A549 (cell line): ENCODE measurements at regions not wholly inside any gene's neighbourhood (a gene's known extent, or its start where the extent isn't known, plus 50 kb on each side); places are given as distances from the start of the nearest gene placed in this dataset.

ENCODE experiments used
- ATAC-seq, 2 experiments: fragments of 200-7000 bp in 1 of 2; fragments of >200 bp in 1 of 2; cut with Nextera tagmentation in 1 of 2; cut with Tn5 transposase in 1 of 2; 3 replicates each; pipeline versions ENCODE4 v1.8.0 to v1.9.1; 2018 to 2020; ENCODE audit warnings: mild to moderate bottlenecking in 1 of 2, moderate library complexity in 1 of 2
- CTCF ChIA-PET: fragments of 300-600 bp; sonication (Branson Sonifier 250); formaldehyde crosslinking; extraction: SDS; loops from one replicate; lab custom pipeline; 2021; ENCODE audit warnings: antibody characterized with exemption, inconsistent platforms; lab: Yijun Ruan, JAX
- POLR2A ChIA-PET: fragments of 350-600 bp; formaldehyde crosslinking; extraction: SDS; loops from one replicate; lab custom pipeline; 2021; ENCODE audit warnings: antibody characterized with exemption, inconsistent platforms; lab: Yijun Ruan, JAX
- DNase-seq, 2 experiments: peaks; one replicate each; pipeline versions ENCODE4 v3.0.0 to v3.0.0-alpha.2; 2011 to 2016; ENCODE audit warnings: low read depth in 1 of 2, low spot score in 1 of 2
- FAIRE-seq: peaks from 2 replicates; lab custom pipeline; 2011; peaks lifted over from hg19 to GRCh38; lab: Jason Lieb, UNC
- H3K27ac ChIP-seq, 2 experiments: fragments of >200 bp; sonication (Bioruptor Twin); formaldehyde crosslinking; 3 replicates each; pipeline ENCODE4 v1.5.1; 2016 to 2017
- H3K4me1 ChIP-seq: fragments of >200 bp; sonication (Bioruptor Twin); formaldehyde crosslinking; 3 replicates; pipeline ENCODE4 v1.6.1; 2016
- H3K4me2 ChIP-seq: fragments of >200 bp; sonication (Bioruptor Twin); formaldehyde crosslinking; 3 replicates; pipeline ENCODE4 v1.6.1; 2016
- H3K4me3 ChIP-seq: fragments of >200 bp; sonication (Bioruptor Twin); formaldehyde crosslinking; 3 replicates; pipeline ENCODE4 v1.5.1; 2016
- H3K9me3 ChIP-seq: fragments of >200 bp; sonication (Bioruptor Twin); formaldehyde crosslinking; 3 replicates; pipeline ENCODE4 v1.6.1; 2016
- CBX2 ChIP-seq: fragments of 200-600 bp; sonication (generic); IDR thresholded peaks from 2 replicates; pipeline ENCODE4 v1.6.1; 2016; ENCODE audit warnings: low read depth, mild to moderate bottlenecking, borderline replicate concordance
- CHD2 ChIP-seq: fragments of 150-350 bp; IDR thresholded peaks from 2 replicates; pipeline ENCODE4 v1.6.1; 2014; ENCODE audit warnings: low read length; ENCODE audit not compliant: partially characterized antibody
- EHF ChIP-seq: fragments of 250-450 bp; sonication (Bioruptor Pico); IDR thresholded peaks from 2 replicates; pipeline ENCODE4 v1.5.0; 2020; ENCODE audit warnings: mild to moderate bottlenecking
- ELK1 ChIP-seq: fragments of 150-350 bp; IDR thresholded peaks from 2 replicates; pipeline ENCODE4 v1.6.1; 2014; ENCODE audit warnings: low read depth, mild to moderate bottlenecking, low read length
- EP300 ChIP-seq, 2 experiments: fragments of >200 bp; sonication (Bioruptor Twin); formaldehyde crosslinking; IDR thresholded peaks; 2 replicates in 1 of 2; 3 replicates in 1 of 2; pipeline ENCODE4 v1.6.1; 2016 to 2017
- GATA3 ChIP-seq: IDR thresholded peaks from 2 replicates; pipeline ENCODE4 v1.6.1; 2012; ENCODE audit warnings: borderline replicate concordance
- HDAC2 ChIP-seq: fragments of 200-600 bp; sonication (generic); IDR thresholded peaks from 2 replicates; pipeline ENCODE4 v1.6.1; 2016
- HOXB5 ChIP-seq: fragments of 250-450 bp; sonication (Bioruptor Pico); IDR thresholded peaks from 2 replicates; pipeline ENCODE4 v1.5.0; 2020; ENCODE audit warnings: mild to moderate bottlenecking, moderate library complexity
- JUN ChIP-seq, 2 experiments: fragments of >200 bp; sonication (Bioruptor Twin); formaldehyde crosslinking; IDR thresholded peaks; 2 replicates in 1 of 2; 3 replicates in 1 of 2; pipeline ENCODE4 v1.6.1; 2016 to 2017
- JUNB ChIP-seq: fragments of >200 bp; sonication (Bioruptor Twin); formaldehyde crosslinking; IDR thresholded peaks from 2 replicates; pipeline ENCODE4 v1.6.1; 2016
- KDM5A ChIP-seq: fragments of 200-600 bp; sonication (generic); IDR thresholded peaks from 2 replicates; pipeline ENCODE4 v1.6.1; 2016; ENCODE audit warnings: antibody characterized with exemption, mild to moderate bottlenecking
- MYC ChIP-seq: IDR thresholded peaks from 2 replicates; pipeline ENCODE4 v1.6.1; 2012; ENCODE audit warnings: mild to moderate bottlenecking, inconsistent platforms, low read length, improper control_type of control experiment, borderline replicate concordance
- NFE2L2 ChIP-seq: fragments of 150-350 bp; conservative IDR thresholded peaks from 2 replicates; pipeline ENCODE4 v1.6.1; 2014; ENCODE audit warnings: low read length
- NPAS2 ChIP-seq: fragments of 250-450 bp; sonication (Bioruptor Pico); IDR thresholded peaks from 2 replicates; pipeline ENCODE4 v1.8.0; 2022; ENCODE audit warnings: mild to moderate bottlenecking, moderate library complexity, borderline replicate concordance
- PBX3 ChIP-seq: IDR thresholded peaks from 2 replicates; pipeline ENCODE4 v1.6.1; 2012
- PHF8 ChIP-seq: fragments of 200-600 bp; sonication (generic); IDR thresholded peaks from 2 replicates; pipeline ENCODE4 v1.6.1; 2016; ENCODE audit warnings: low read depth, mild to moderate bottlenecking, antibody characterized with exemption, moderate library complexity, borderline replicate concordance
- POLR2AphosphoS2 ChIP-seq: conservative IDR thresholded peaks from 2 replicates; pipeline ENCODE4 v1.6.1; 2012; ENCODE audit warnings: low read length, improper control_type of control experiment, inconsistent platforms
- RARB ChIP-seq: fragments of 250-450 bp; sonication (Bioruptor Pico); IDR thresholded peaks from 2 replicates; pipeline ENCODE4 v1.8.0; 2021; ENCODE audit warnings: mild to moderate bottlenecking, moderate library complexity
- RCOR1 ChIP-seq: fragments of 150-350 bp; IDR thresholded peaks from 2 replicates; pipeline ENCODE4 v1.6.1; 2014; ENCODE audit warnings: antibody characterized with exemption, low read length, low read depth
- RNF2 ChIP-seq: fragments of 200-600 bp; sonication (generic); IDR thresholded peaks from 2 replicates; pipeline ENCODE4 v1.6.1; 2016; ENCODE audit warnings: low read depth, mild to moderate bottlenecking, antibody characterized with exemption, moderate library complexity, borderline replicate concordance
- SMC3 ChIP-seq: fragments of >200 bp; sonication (Bioruptor Twin); formaldehyde crosslinking; IDR thresholded peaks from 3 replicates; pipeline ENCODE4 v1.6.1; 2018; ENCODE audit warnings: inconsistent platforms
- SREBF2 ChIP-seq: fragments of 450-650 bp; IDR thresholded peaks from 2 replicates; pipeline ENCODE4 v1.6.1; 2014; ENCODE audit warnings: mild to moderate bottlenecking, moderate library complexity
- TFCP2L1 ChIP-seq: fragments of 250-450 bp; sonication (Bioruptor Pico); IDR thresholded peaks from 2 replicates; pipeline ENCODE4 v1.5.0; 2021; ENCODE audit warnings: mild to moderate bottlenecking
- USF2 ChIP-seq: fragments of 450-650 bp; IDR thresholded peaks from 2 replicates; pipeline ENCODE4 v1.6.1; 2014; ENCODE audit warnings: antibody characterized with exemption
- ZNF302 ChIP-seq: fragments of 250-450 bp; sonication (Bioruptor Pico); IDR thresholded peaks from 2 replicates; pipeline ENCODE4 v1.9.0; 2021; ENCODE audit warnings: inconsistent platforms, mild to moderate bottlenecking, moderate library complexity
- WGBS: methylation state at CpG from one replicate; pipeline ENCODE4 v1.1.6; 2017; ENCODE audit errors: missing lambda C conversion rate; 5-methylcytosine and 5-hydroxymethylcytosine counted together
- TF ChIP-seq, protein P1 (sequence below): fragments of 200-600 bp; sonication (generic); IDR thresholded peaks from 2 replicates; pipeline ENCODE4 v1.6.1; 2016; ENCODE audit warnings: antibody characterized with exemption, mild to moderate bottlenecking, moderate library complexity

GRCh38 chr13:23059173-23059572 is 121.6 kb upstream of the SGCG start:
- TF ChIP-seq GATA3 (no peak), PHF8 (no peak), ELK1 (no peak), SREBF2 (no peak), CBX2 (no peak), NFE2L2 (no peak), POLR2AphosphoS2 (no peak)
- TF ChIP-seq, protein P1, sequence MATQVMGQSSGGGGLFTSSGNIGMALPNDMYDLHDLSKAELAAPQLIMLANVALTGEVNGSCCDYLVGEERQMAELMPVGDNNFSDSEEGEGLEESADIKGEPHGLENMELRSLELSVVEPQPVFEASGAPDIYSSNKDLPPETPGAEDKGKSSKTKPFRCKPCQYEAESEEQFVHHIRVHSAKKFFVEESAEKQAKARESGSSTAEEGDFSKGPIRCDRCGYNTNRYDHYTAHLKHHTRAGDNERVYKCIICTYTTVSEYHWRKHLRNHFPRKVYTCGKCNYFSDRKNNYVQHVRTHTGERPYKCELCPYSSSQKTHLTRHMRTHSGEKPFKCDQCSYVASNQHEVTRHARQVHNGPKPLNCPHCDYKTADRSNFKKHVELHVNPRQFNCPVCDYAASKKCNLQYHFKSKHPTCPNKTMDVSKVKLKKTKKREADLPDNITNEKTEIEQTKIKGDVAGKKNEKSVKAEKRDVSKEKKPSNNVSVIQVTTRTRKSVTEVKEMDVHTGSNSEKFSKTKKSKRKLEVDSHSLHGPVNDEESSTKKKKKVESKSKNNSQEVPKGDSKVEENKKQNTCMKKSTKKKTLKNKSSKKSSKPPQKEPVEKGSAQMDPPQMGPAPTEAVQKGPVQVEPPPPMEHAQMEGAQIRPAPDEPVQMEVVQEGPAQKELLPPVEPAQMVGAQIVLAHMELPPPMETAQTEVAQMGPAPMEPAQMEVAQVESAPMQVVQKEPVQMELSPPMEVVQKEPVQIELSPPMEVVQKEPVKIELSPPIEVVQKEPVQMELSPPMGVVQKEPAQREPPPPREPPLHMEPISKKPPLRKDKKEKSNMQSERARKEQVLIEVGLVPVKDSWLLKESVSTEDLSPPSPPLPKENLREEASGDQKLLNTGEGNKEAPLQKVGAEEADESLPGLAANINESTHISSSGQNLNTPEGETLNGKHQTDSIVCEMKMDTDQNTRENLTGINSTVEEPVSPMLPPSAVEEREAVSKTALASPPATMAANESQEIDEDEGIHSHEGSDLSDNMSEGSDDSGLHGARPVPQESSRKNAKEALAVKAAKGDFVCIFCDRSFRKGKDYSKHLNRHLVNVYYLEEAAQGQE = no peak
- FAIRE-seq (no peak), ATAC-seq (no peak), DNase-seq (no peak)
- H3K4me1 ChIP-seq = no peaks in the 10 kb centered on the region
- H3K27ac ChIP-seq = no peak overlapping the region
- CTCF ChIA-PET = no interaction called here
- no peak overlapping the region for H3K4me3 ChIP-seq
- no peaks in the 10 kb centered on the region for H3K9me3 ChIP-seq
- H3K4me2 ChIP-seq = no peak overlapping the region
- POLR2A ChIA-PET = no interaction called here

- FAIRE-seq = no peak
- no peak overlapping the region for H3K4me3 ChIP-seq
- H3K4me1 ChIP-seq = no peaks in the 10 kb centered on the region
- ATAC-seq = no peak
- TF ChIP-seq HOXB5 (CRISPR knock-in tag) (no peak), CHD2 (no peak), MYC (no peak), JUNB (no peak), RCOR1 (no peak), SMC3 (no peak), NPAS2 (CRISPR knock-in tag) (no peak), RARB (no peak), USF2 (no peak), POLR2AphosphoS2 (no peak), NFE2L2 (no peak), PBX3 (no peak), EP300 (IDR thresholded peaks at IDR 0.05) (no peak), JUN (IDR thresholded peaks at IDR 0.05) (no peak), HDAC2 (no peak), TFCP2L1 (CRISPR knock-in tag) (no peak), RNF2 (no peak), EHF (no peak), ZNF302 (CRISPR knock-in tag) (no peak), KDM5A (no peak)
- CTCF ChIA-PET = no interaction called here
- DNase-seq = no peak
- 88% methylated on average over 1 of the region's 1 CpG for WGBS
- no peak overlapping the region for H3K4me2 ChIP-seq
- H3K27ac ChIP-seq = no peak overlapping the region
- H3K9me3 ChIP-seq = no peaks in the 10 kb centered on the region
- POLR2A ChIA-PET = no interaction called here
These were observed 119.8 kb upstream of the SGCG start for GRCh38 chr13:23060959-23061358.
